Keratinocyte (primary cell): ENCODE measurements at regions not wholly inside any gene's neighbourhood (a gene's known extent, or its start where the extent isn't known, plus 50 kb on each side); places are given as distances from the start of the nearest gene placed in this dataset.

ENCODE experiments used
- CTCF ChIP-seq, 3 experiments: IDR thresholded peaks in 1 of 3; conservative IDR thresholded peaks in 1 of 3; optimal IDR thresholded peaks in 1 of 3; 2 replicates in 2 of 3; 3 replicates in 1 of 3; pipeline versions ENCODE3 to v1.5.1; 2011; ENCODE audit warnings: low read length in 3 of 3, mild to moderate bottlenecking in 3 of 3, moderate library complexity in 2 of 3, control low read depth in 1 of 3, inconsistent platforms in 1 of 3; ENCODE audit not compliant: insufficient read depth in 2 of 3; ENCODE audit errors: extremely low read depth in 1 of 3
- EZH2 ChIP-seq: IDR thresholded peaks from one replicate; pipeline ENCODE4 v1.6.1; 2012; ENCODE audit warnings: inconsistent platforms, mild to moderate bottlenecking, low read length, moderate library complexity

- TF ChIP-seq CTCF (optimal IDR thresholded peaks at IDR 0.05 in 1 of 3, IDR thresholded peaks at IDR 0.05 in 1 of 3, conservative IDR thresholded peaks at IDR 0.05 in 1 of 3; ENCODE audit: extremely low read depth in 1 of 3, insufficient read depth in 2 of 3, low read length in 3 of 3) (no peak), EZH2 (no peak)
These were observed 281.0 kb downstream of the ALG10 start for GRCh38 chr12:34303091-34303870.
